ENCODE measurements at regions not wholly inside any gene's neighbourhood (a gene's known extent, or its start where the extent isn't known, plus 50 kb on each side); places are given as distances from the start of the nearest gene placed in this dataset.
"Not testable (repeated sequence)": the region's sequence is repeated elsewhere in the genome, so short reads cannot be mapped to it uniquely, and the experiment has no call there.

DNA sequence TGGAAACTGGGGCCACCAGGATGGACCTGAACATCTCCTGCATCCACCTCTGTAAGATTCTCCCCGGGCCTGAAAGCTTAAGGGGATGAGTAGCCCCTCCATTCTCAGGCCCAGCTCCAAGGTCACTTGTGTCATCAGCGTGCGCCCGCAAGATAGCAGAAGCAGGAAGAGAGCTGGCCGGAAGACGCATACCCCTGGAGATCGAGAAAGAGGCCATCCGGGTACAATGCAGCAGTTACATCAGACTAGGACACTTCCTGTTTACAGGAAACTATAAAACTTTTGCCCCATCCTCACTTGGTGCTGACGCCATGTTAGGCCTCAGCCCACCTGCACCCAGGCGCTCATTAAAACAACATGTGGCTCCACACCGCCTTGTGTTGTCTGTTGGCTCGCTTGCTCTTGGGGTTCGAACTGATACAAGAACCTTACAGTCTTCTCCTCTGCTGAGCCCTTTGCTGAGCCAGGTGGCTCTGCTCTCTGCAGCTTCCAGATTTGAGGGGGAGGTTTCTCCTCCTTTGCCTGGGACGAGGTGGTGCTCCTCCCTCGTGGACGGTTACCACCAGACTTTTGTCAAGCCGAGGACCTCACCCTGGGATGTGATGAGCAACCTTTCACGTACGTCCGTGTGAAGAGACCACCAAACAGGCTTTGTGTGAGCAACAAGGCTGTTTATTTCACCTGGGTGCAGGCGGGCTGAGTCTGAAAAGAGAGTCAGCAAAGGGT lies 277.5 kb upstream of the C1orf174 start:
- Histone ChIP-seq H3K4me1 (no peaks in the 10 kb centered on the region), H3K4me3 (no peak overlapping the region), H3K9me3 (replicated peaks) (no peaks in the 10 kb centered on the region), H3K27ac (no peak overlapping the region), H3K36me3 (no peaks in the 10 kb centered on the region), H3K27me3 (peaks cover 30% of the 10 kb centered on the region)
- no peak for DNase-seq

DNA sequence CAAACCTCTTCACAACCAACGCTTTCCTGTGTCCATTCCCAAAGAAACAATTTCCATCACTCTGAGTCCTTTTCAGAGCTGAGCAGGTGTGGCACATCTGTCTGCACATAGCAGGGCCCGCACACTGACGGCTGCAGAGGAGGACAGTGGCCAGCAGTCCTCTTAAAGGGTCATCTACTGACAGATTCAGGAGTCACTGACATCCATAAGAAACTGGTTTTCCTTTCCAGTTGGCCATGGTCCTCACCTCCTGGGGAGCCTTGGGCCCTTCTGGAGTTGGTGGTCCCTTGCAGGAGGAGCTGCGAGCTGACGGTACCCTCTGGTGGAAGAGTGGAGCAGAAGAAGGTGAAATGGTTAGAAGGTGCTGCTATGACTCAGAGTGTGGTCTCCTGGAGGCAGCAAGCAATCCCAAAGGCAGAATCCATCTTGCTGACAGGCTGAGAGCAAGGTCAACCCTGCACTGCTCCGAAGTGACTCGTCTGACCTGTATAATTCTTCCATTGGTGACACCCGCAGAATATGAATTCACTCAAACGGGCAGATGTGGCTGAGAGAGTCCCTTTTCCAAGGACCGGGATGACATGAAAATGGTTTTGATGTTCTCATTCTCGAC lies 278.5 kb upstream of the C1orf174 start:
- H3K4me1 ChIP-seq: no peaks in the 10 kb centered on the region
- H3K4me3 ChIP-seq: no peak overlapping the region
- H3K9me3 ChIP-seq (replicated peaks): no peaks in the 10 kb centered on the region
- H3K27ac ChIP-seq: no peak overlapping the region
- peaks cover 23% of the 10 kb centered on the region for H3K27me3 ChIP-seq
- DNase-seq: no peak
- H3K36me3 ChIP-seq: no peaks in the 10 kb centered on the region

DNA sequence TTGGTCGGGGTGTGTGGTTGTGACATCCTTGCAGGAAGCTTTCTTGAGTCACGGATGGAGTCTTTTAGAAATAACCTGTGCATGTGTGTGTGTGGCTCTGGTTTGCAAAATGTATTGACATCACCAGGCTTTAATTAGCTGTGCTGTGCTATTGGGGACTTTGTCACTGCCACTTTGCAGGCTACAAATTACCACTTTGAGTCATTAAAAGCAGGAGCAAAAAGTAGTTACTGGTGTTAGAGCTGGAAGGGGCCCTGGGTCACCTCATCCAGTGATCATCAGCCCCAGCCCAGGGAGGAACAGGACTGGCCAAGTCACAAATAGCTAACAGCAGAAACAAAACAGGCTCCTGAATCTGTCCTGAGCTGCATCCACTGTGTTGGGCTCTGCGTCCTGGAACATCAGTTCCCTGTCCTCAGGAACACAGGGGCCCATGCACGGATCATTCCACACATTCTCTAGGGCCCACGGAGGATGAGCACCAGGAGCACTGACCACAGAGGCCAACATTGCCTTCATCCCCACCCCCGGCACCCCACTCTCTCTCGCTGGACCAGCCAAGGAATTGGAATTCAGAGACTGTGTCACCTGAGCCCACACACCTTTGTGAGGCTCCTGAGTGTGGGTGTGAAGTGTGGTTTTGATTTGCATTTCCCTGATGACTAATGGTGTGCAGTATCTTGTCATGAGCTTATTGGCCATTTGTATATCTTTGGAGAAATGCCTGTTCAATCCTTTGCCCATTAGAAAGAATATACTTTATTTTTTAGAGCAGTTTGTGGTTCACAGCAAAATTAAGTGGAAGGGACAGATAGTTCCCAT lies 280.1 kb upstream of the C1orf174 start:
- H3K4me3 ChIP-seq: no peak overlapping the region
- no peak overlapping the region for H3K27ac ChIP-seq
- no peak for DNase-seq
- H3K27me3 ChIP-seq: peaks cover 19% of the 10 kb centered on the region
- H3K36me3 ChIP-seq: no peaks in the 10 kb centered on the region
- H3K4me1 ChIP-seq: no peaks in the 10 kb centered on the region
- no peaks in the 10 kb centered on the region for H3K9me3 ChIP-seq (replicated peaks)

DNA sequence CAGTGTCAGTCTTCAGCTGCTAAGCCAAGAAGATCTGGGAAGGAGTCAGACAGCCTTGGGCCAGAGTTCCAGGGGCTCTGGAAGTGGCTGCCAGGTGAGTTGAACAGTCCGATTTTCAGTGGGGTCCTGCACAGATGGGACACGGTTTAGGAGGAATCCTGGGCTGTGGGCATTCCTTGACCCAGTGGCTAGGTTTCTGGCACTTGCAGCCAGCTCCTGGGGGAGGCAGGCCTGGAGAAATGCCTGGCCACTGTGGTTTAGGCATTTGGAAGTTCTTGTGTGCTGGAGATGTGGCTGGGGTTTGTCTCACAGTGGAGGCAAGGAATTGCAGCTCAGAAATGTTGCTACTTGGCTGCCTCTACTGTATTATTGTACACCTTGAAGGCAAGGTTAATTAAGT lies 286.4 kb upstream of the C1orf174 start:
- H3K9me3 ChIP-seq (replicated peaks); H3K36me3 ChIP-seq; H3K4me3 ChIP-seq; DNase-seq; H3K27me3 ChIP-seq; H3K4me1 ChIP-seq; H3K27ac ChIP-seq: not testable (repeated sequence)

DNA sequence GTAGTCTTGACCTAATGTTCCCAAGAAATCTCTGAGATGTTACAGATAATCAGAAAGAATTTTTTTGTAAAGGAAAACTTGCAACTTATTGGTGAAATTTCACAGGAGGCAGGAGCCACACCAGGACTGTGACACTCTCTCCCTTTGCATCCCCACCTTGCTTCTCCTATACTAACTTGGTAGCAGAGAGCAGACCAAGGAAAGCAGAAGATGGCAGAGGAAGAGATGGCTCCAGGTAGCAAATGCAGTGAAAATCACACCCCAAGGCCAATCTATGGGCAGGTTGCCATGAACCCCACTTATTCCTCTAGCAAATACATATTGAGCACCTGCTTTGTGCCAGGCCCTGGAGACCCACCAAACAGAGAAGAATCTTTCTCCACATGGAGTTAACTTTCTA lies 303.4 kb upstream of the C1orf174 start:
- Histone ChIP-seq H3K9me3 (replicated peaks) (no peaks in the 10 kb centered on the region), H3K27me3 (no peaks in the 10 kb centered on the region), H3K36me3 (no peaks in the 10 kb centered on the region), H3K4me3 (no peak overlapping the region), H3K27ac (no peak overlapping the region), H3K4me1 (no peaks in the 10 kb centered on the region)
- no peak for DNase-seq

- peaks cover 21% of the 10 kb centered on the region for H3K27me3 ChIP-seq
- DNase-seq: no peak
- no peaks in the 10 kb centered on the region for H3K9me3 ChIP-seq (replicated peaks)
- no peaks in the 10 kb centered on the region for H3K4me1 ChIP-seq
- H3K4me3 ChIP-seq: no peak overlapping the region
- H3K27ac ChIP-seq: no peak overlapping the region
- H3K36me3 ChIP-seq: no peaks in the 10 kb centered on the region
These were observed 307.1 kb upstream of the C1orf174 start for GRCh38 chr1:4207183-4207582.

DNA sequence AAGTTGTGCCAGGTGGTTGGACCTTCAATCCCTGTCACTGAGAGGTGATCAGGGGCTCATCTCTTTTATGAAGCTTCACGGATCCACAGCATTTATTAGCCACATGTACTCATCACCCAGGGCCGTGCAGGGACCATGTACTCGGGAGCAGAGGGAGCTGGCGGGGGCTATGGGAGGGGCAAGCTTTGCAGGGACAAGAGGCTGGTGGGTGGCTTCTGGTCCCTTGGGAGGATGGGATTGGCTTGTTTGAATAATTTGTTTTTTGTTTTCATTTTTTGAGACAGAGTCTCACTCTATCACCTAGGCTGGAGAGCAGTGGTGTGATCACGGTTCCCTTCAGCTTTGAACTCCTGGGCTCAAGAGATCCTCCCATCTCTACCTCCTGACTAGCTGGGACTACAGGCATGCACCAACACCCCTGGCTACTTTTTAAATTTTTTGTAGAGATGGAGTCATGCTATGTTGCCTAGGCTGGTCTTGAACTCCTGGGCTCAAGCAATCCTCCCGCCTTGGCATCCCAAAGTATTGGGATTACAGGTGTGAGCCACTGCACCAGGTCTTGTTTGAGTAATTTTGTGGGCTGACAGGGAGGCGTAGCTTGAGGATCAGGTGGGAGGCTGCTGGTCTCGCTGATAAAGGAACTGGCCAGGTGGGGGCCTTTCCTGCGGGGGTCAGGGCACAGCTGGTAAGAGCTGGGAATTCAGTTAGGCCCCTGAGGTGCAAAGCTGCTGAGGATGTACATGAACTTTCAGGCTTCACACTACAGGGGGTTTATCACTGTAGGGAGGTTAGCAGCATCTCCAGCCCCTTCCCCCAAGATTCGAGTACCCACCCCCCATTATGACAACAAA lies 308.0 kb upstream of the C1orf174 start:
- H3K27ac ChIP-seq: no peak overlapping the region
- H3K36me3 ChIP-seq: no peaks in the 10 kb centered on the region
- H3K27me3 ChIP-seq: peaks cover 24% of the 10 kb centered on the region
- H3K9me3 ChIP-seq (replicated peaks): no peaks in the 10 kb centered on the region
- DNase-seq: no peak
- no peak overlapping the region for H3K4me3 ChIP-seq
- H3K4me1 ChIP-seq: no peaks in the 10 kb centered on the region

- no peaks in the 10 kb centered on the region for H3K4me1 ChIP-seq
- DNase-seq: no peak
- H3K4me3 ChIP-seq: no peak overlapping the region
- H3K27ac ChIP-seq: no peak overlapping the region
- peaks cover 30% of the 10 kb centered on the region for H3K27me3 ChIP-seq
- no peaks in the 10 kb centered on the region for H3K9me3 ChIP-seq (replicated peaks)
- no peaks in the 10 kb centered on the region for H3K36me3 ChIP-seq
These were observed 310.0 kb upstream of the C1orf174 start for GRCh38 chr1:4210043-4210442.

GRCh38 chr1:4212796-4213195 lies 312.7 kb upstream of the C1orf174 start:
- H3K27me3 ChIP-seq: peaks cover 31% of the 10 kb centered on the region
- no peak for DNase-seq
- H3K9me3 ChIP-seq (replicated peaks): no peaks in the 10 kb centered on the region

DNA sequence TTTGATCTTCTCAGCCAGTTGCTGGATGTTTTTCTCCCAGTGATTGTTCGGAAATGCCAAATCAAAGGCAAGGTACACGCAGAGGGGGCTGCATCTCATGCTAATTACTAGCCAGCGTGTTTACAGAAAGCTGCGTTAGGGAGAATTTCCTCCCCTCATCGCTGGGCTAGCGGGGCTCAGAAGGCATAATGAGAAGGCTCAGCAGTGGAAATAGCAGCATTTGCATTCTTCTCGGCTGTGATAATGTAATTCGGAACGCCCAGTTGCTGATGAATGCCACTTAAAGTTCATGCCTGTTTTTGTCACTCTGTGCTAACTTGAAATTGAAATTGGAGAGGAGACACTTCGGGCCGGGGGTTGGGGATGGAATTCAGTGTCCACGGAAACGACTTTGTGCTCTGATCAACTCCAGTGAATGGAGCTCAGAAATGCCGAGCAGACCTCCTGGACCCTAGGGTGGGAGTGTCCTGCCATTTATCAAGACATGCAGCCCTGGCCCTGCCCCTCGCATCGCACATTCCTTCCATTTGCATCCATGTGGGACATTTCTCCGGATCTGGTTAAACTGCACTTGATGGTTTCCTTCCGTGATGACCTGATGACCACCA lies 313.4 kb upstream of the C1orf174 start:
- H3K36me3 ChIP-seq: no peaks in the 10 kb centered on the region
- H3K4me1 ChIP-seq: no peaks in the 10 kb centered on the region
- no peak overlapping the region for H3K27ac ChIP-seq
- no peak for DNase-seq
- no peak overlapping the region for H3K4me3 ChIP-seq
- no peaks in the 10 kb centered on the region for H3K9me3 ChIP-seq (replicated peaks)
- H3K27me3 ChIP-seq: peaks cover 36% of the 10 kb centered on the region

More at GRCh38 chr1:4212796-4213195, 312.7 kb upstream of the C1orf174 start:
- Histone ChIP-seq H3K4me3 (no peak overlapping the region), H3K4me1 (no peaks in the 10 kb centered on the region), H3K27ac (no peak overlapping the region), H3K36me3 (no peaks in the 10 kb centered on the region)

- Histone ChIP-seq H3K27me3 (peaks cover 30% of the 10 kb centered on the region), H3K27ac (no peak overlapping the region), H3K36me3 (no peaks in the 10 kb centered on the region), H3K4me3 (no peak overlapping the region), H3K4me1 (no peaks in the 10 kb centered on the region), H3K9me3 (replicated peaks) (no peaks in the 10 kb centered on the region)
- no peak for DNase-seq
These were observed 314.8 kb upstream of the C1orf174 start for GRCh38 chr1:4214826-4215225.

GRCh38 chr1:4215391-4215790 lies 315.3 kb upstream of the C1orf174 start:
- H3K27me3 ChIP-seq: peaks cover 30% of the 10 kb centered on the region
- no peak for DNase-seq
- H3K27ac ChIP-seq: no peak overlapping the region
- H3K9me3 ChIP-seq (replicated peaks): no peaks in the 10 kb centered on the region
- no peaks in the 10 kb centered on the region for H3K4me1 ChIP-seq
- no peak overlapping the region for H3K4me3 ChIP-seq
- H3K36me3 ChIP-seq: no peaks in the 10 kb centered on the region

DNA sequence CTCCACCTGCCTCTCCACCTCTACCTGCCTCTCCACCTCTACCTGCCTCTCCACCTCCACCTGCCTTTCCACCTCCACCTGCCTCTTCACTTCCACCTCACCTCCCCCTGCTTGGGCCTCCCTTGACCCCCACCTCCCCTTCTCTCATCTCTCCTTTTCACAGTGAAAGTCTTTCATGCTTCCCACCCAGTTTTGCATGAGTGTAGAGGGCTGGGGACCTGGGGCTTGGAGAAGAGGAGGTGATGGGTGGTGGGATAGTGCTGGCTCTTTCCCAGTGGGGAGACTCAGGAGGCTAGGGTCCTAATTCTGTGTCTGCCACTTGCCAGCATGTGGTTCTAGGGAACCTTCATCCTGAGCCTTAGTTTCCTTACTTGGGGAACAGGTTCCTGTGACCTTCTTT lies 316.2 kb upstream of the C1orf174 start:
- H3K36me3 ChIP-seq: no peaks in the 10 kb centered on the region
- H3K4me1 ChIP-seq: no peaks in the 10 kb centered on the region
- no peaks in the 10 kb centered on the region for H3K9me3 ChIP-seq (replicated peaks)
- H3K4me3 ChIP-seq: no peak overlapping the region
- H3K27me3 ChIP-seq: peaks cover 32% of the 10 kb centered on the region
- DNase-seq: no peak
- no peak overlapping the region for H3K27ac ChIP-seq

DNA sequence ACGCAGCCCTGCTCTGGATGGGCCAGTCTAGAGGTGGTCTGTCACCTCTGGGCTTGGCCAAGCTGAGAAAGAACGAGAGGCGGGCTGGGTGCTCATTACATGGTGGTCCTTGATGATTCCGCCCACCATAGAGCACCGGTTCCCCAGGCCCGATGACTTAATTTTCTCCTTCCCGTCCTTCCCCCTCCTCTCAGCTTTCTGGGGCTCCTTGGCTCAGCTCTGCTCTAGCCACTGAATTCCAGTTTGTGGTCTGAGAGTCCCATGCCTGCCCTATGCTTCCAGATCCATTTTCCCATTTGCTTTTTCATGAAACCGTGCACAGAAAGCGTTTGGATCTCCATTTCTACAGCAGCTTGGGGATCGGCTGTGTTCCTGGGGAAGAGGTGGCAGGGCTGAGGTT lies 318.5 kb upstream of the C1orf174 start:
- Histone ChIP-seq H3K36me3 (no peaks in the 10 kb centered on the region), H3K27ac (no peak overlapping the region), H3K27me3 (peaks cover 41% of the 10 kb centered on the region), H3K9me3 (replicated peaks) (no peaks in the 10 kb centered on the region), H3K4me3 (no peak overlapping the region), H3K4me1 (no peaks in the 10 kb centered on the region)
- DNase-seq: no peak

All from SJCRH30 (cell line).